Nephron progenitor cell (in vitro differentiated cells): ENCODE measurements at regions not wholly inside any gene's neighbourhood (a gene's known extent, or its start where the extent isn't known, plus 50 kb on each side); places are given as distances from the start of the nearest gene placed in this dataset.

Experiments used
- DNase-seq: peaks from one replicate; pipeline ENCODE4 v3.0.0; 2021
- H3K27ac Mint-ChIP-seq: 2 replicates; pipeline ENCODE4 v1.8.0; 2021; ENCODE audit warnings: mild to moderate bottlenecking, moderate library complexity, mixed read lengths
- H3K27me3 Mint-ChIP-seq: 2 replicates; pipeline ENCODE4 v1.8.0; 2021; ENCODE audit warnings: mild to moderate bottlenecking, low read depth, mixed read lengths; ENCODE audit not compliant: poor library complexity
- H3K36me3 Mint-ChIP-seq: 2 replicates; pipeline ENCODE4 v1.8.0; 2021; ENCODE audit warnings: low read depth, mixed read lengths
- H3K4me1 Mint-ChIP-seq: 2 replicates; pipeline ENCODE4 v1.8.0; 2021; ENCODE audit warnings: mixed read lengths
- H3K4me3 Mint-ChIP-seq: 2 replicates; pipeline ENCODE4 v1.8.0; 2021; ENCODE audit warnings: mild to moderate bottlenecking, moderate library complexity, mixed read lengths
- H3K9me3 Mint-ChIP-seq: 2 replicates; pipeline ENCODE4 v1.8.0; 2021; ENCODE audit warnings: mild to moderate bottlenecking, moderate library complexity, mixed read lengths
- TF ChIP-seq, protein P1 (sequence below): fragments of 200-600 bp; sonication (generic); IDR thresholded peaks from 2 replicates; pipeline ENCODE4 v1.5.0; 2021; ENCODE audit warnings: antibody characterized with exemption

DNA sequence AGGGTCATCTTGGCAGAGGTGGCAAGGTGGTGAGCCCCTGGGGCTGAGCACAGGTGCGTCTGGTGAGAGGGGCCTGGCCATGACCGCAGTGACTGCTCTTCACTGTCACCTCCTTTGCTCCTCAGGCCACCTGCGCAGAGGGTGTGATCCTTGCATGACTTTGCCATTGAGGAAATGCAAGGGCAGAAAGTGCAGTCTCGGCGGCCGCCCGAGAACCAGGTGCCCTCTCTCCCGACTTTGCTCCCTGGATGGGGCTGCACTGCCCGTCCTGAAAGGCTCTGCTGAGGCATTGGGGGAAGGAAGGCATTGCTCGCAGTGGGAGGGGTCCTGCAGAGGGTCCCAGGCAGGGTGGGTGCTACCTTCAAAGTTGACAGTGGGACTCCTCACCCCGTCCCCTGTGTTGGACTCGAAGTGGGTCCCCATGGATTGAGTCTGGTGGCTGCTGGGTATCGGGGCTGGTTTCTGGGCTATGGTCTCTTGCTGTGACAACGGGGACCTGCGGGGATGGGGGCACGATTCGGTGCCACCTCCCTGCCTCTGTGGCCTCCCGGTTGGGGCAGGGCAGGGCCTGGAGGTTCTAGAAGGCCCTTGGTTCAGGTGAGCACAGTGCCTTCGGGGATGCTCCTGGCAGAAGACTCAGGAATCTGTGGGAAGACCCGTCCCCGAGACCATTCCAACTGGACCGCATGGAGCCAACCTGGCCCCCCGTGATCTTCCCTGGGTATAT, 1239.4 kb downstream of the BRD1 start:
- H3K4me1 Mint-ChIP-seq: peaks cover 13% of the 10 kb centered on the region
- no peaks in the 10 kb centered on the region for H3K36me3 Mint-ChIP-seq
- DNase-seq: no peak
- H3K27me3 Mint-ChIP-seq: peaks cover 3% of the 10 kb centered on the region
- no peak overlapping the region for H3K4me3 Mint-ChIP-seq
- no peaks in the 10 kb centered on the region for H3K9me3 Mint-ChIP-seq
- TF ChIP-seq, protein P1, sequence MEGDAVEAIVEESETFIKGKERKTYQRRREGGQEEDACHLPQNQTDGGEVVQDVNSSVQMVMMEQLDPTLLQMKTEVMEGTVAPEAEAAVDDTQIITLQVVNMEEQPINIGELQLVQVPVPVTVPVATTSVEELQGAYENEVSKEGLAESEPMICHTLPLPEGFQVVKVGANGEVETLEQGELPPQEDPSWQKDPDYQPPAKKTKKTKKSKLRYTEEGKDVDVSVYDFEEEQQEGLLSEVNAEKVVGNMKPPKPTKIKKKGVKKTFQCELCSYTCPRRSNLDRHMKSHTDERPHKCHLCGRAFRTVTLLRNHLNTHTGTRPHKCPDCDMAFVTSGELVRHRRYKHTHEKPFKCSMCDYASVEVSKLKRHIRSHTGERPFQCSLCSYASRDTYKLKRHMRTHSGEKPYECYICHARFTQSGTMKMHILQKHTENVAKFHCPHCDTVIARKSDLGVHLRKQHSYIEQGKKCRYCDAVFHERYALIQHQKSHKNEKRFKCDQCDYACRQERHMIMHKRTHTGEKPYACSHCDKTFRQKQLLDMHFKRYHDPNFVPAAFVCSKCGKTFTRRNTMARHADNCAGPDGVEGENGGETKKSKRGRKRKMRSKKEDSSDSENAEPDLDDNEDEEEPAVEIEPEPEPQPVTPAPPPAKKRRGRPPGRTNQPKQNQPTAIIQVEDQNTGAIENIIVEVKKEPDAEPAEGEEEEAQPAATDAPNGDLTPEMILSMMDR: no peak
- no peak overlapping the region for H3K27ac Mint-ChIP-seq

DNA sequence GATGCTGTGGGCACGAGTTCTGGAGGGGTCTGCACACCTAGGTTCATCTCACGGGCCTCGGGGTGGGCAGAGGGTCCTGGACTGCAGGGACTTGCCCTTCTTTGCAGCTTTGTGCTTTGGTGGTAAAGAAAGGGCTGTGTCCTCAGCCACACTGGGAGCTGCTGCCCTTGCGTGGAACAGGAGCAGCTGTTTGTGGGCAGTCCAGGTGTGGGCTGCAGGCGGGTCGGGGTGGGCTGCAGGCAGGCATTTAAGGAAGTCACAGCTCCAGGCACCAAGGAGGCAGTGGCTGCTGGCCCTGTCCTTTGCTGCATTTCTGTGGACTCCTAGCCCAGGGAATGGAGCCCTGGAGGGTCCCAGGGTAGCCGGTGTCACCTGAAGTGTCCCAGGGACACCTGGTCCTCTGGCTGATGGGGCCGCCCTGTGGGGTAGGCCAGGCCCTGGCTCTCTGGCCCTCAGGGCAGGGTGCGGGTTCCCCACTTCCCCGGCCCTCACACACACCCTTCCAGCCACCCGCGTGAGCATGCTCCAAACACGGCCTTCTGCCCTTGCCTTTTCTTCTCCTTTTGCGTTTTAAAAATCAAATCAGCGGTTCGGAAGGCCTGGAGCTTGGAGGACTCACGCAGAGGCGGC, 1240.3 kb downstream of the BRD1 start:
- Mint-ChIP-seq H3K9me3 (no peaks in the 10 kb centered on the region), H3K27me3 (peaks cover 3% of the 10 kb centered on the region), H3K36me3 (no peaks in the 10 kb centered on the region), H3K4me1 (peaks cover 13% of the 10 kb centered on the region), H3K27ac (no peak overlapping the region), H3K4me3 (no peak overlapping the region)
- no peak for DNase-seq
- TF ChIP-seq, protein P1: no peak

DNA sequence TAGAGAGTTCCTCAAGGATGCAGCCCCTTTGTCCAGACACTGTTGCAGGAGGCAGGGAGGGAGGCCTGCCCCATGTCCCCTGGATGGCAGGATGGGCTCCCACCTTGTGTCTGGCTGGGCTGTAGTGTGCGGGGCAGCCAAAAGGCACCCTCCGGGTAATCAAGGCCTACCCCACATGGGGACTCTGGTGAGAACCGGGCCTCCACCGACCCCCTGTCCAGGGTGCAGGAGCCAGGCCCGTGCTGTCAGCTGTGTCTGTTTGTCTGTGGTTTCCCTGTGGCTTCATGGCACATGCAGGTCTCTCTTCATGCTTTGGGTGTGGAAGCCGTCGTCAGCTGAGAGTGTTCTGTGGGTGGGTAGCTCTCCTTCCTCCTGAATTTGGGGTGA, 1240.9 kb downstream of the BRD1 start:
- Mint-ChIP-seq H3K27me3 (peaks cover 3% of the 10 kb centered on the region), H3K36me3 (no peaks in the 10 kb centered on the region), H3K4me1 (peaks cover 13% of the 10 kb centered on the region), H3K9me3 (no peaks in the 10 kb centered on the region), H3K27ac (no peak overlapping the region), H3K4me3 (no peak overlapping the region)
- TF ChIP-seq, protein P1: no peak
- no peak for DNase-seq

DNA sequence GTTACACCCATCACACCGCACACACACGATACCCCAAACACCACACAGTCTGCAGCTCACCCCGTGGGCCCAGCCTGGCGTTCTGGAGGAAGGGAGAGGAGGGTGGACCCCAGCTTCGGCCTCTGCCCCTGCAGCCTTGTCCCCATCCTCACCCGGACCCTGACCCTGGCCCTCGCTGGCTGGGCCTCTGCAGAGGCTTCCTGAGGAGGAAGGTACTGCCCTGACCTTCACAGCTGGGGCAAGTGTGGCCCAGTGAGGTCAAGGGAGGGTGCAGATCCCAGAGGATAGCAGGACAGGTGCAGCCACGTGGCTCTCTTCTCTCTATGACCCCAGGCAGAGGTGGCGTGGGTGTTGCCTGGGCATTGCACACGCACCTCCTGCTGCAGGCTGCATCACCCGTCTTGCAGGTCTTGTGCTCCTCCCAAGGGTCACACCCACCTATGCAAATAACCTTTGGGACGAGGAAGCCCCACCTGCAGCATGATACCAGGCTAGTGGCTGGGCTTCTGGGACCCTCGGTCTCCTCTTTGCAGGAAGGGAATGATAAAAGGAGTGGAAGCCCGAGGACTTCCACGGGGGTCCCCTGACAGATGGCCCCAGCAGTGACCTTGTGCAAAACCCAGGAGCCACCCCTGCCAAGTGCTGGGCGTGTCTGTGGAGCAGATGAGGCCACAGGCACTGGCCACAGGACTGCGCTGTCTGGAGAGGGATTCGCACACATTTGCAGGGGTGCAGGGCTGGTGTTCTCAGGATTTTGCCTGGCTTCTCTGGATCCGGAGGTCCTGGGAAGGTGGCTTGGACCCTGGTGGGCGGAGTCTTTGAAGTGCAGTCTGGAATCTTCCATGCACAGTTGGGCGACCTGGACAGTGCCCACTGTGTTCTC, 1241.5 kb downstream of the BRD1 start:
- Mint-ChIP-seq H3K36me3 (no peaks in the 10 kb centered on the region), H3K4me1 (peaks cover 13% of the 10 kb centered on the region), H3K4me3 (no peak overlapping the region), H3K27ac (no peak overlapping the region), H3K27me3 (peaks cover 3% of the 10 kb centered on the region), H3K9me3 (no peaks in the 10 kb centered on the region)
- no peak for DNase-seq
- TF ChIP-seq, protein P1: no peak

- TF ChIP-seq, protein P1: no peak
- H3K9me3 Mint-ChIP-seq: no peaks in the 10 kb centered on the region
- DNase-seq: no peak
Measured at GRCh38 chr22:48584170-48584569, 1243.5 kb downstream of the BRD1 start.

More at GRCh38 chr22:48584170-48584569, 1243.5 kb downstream of the BRD1 start:
- peaks cover 13% of the 10 kb centered on the region for H3K4me1 Mint-ChIP-seq
- peaks cover 8% of the 10 kb centered on the region for H3K27me3 Mint-ChIP-seq
- H3K27ac Mint-ChIP-seq: no peak overlapping the region
- H3K36me3 Mint-ChIP-seq: no peaks in the 10 kb centered on the region
- H3K4me3 Mint-ChIP-seq: no peak overlapping the region
